ENCODE measurements at regions not wholly inside any gene's neighbourhood (a gene's known extent, or its start where the extent isn't known, plus 50 kb on each side); places are given as distances from the start of the nearest gene placed in this dataset.

DNA sequence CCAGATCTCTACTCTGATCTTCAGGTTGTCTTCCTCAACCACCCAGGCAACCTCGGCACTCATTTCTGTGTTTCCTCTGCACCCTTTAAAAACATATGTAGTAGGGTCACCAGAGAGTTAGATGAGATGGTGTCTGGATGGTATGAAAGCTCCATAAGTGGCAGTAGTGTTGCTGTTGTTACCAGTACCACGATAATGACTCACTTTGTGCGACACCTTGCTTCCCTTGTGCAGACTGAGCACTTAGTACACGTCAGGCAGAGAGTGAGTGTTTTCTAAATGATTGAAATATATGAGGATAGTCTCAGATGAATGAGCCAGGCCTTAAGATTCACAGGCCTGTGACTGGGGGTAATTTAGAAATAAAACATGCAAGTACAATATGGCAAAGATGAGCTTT, 188.7 kb downstream of the MAF start:
- FAIRE-seq = no peak
- no peak for DNase-seq (ENCODE audit: low spot score in 2 of 2)

DNA sequence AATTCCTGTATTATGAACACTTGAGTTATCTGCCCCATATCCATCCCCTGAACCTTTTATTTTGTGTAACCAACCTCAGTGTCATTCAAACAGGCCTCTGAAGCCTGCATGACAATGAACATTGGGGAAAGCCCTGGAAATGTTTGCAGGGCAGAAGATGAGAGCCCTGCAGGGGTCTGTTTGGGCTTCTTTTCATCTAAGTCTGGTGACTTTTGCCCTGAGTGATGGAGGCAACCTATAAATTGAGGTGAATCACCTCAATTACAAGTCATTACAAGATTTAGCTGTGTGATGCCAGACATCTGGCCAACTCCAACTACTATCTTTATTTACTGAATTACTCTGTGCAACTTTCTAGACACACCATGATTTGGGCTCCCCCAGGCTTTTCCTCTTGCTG, 189.2 kb downstream of the MAF start:
- FAIRE-seq = no peak
- no peak for DNase-seq (ENCODE audit: low spot score in 2 of 2)

DNA sequence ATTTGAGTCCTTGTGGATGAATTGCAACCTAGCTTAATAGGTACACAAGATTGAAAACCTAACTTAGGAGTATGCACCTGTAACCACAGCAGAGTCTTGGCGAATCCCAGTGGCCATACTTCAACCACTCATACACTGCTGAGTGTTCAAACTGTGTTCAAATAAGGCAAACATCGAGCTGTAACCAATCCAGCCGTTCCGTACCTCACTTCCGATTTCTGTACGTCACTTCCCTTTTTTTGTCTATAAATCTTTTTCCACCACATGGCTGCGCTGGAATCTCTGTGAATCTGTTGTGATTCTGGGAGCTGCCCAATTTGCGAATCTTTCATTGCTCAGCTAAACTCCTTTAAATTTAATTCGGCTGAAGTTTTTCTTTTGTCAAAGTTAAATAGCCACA, 190.6 kb downstream of the MAF start:
- FAIRE-seq = no peak
- no peak for DNase-seq (ENCODE audit: low spot score in 2 of 2)

DNA sequence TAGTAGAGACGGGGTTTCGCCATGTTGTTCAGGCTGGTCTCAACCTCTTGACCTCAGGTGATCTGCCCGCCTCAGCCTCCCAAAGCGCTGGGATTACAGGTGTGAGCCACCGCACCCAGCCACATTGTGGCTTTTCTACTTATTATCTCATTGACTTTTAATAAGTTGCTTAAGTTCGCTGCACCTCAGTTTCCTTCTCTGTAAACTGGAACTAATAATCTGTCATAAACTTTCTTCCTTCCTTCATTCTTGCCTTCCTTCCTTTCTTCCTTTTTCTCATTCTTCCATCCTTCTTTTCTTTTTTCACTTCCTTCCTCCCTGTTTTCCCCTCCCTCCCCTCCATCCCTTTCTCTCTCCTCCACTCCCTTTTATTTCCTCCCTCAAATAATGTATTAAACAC, 192.2 kb downstream of the MAF start:
- no peak for FAIRE-seq

DNA sequence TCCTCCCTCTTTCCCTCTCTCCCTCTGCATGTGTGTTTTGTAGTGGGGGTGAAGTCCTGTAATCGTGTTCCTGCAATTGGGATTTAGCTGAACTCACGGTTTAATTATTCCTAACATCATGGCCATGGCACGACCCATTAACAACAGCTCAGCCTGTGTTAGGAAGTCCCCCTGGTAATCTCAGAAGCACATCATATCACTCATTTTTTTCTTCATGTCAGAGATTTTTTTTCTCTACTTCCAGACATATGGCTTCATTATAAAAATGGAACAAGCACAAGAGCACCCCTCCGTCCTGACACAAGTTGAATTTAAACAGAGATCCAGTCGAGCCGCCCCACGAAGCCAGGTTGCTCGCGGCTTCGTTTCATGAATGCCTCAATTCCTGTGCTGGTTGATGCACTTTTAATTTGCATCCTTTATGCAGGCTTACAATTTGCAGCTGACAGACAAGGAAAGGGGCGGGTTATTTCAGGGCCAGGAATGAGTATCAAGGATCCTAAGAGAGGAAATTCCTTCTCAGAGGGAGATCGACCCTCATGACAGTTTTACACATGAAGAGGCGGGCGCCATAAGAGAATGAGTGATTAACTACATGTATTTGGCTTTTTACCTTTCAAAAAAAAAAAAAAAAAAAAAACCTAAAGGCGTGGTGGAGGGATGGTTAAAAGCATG, 192.9 kb downstream of the MAF start:
- no peak for DNase-seq (ENCODE audit: low spot score in 2 of 2)

More for the DNA sequence above, 192.2 kb downstream of the MAF start:
- no peak for DNase-seq (ENCODE audit: low spot score in 2 of 2)

DNA sequence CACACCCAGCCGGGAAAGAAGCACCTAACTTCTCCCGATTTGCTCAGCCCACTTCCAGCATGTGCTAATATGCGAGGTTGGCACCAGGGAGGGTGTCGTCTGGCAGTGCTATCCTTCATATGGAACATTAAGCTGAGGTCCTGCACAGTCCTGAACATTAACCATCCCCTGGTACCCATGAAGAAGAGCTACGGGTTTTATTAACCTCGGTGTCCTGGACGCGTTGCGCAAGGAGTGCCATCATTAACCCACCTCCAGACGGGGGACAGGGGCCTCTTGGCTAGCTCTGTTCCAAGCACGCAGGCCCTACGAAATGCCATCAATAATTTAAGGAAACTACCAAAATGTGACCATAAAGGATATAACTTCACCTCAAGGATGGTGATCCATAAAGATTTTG, 193.5 kb downstream of the MAF start:
- DNase-seq (ENCODE audit: low spot score in 2 of 2) (no peak), FAIRE-seq (no peak)

More for the DNA sequence above, 192.9 kb downstream of the MAF start:
- no peak for FAIRE-seq

DNA sequence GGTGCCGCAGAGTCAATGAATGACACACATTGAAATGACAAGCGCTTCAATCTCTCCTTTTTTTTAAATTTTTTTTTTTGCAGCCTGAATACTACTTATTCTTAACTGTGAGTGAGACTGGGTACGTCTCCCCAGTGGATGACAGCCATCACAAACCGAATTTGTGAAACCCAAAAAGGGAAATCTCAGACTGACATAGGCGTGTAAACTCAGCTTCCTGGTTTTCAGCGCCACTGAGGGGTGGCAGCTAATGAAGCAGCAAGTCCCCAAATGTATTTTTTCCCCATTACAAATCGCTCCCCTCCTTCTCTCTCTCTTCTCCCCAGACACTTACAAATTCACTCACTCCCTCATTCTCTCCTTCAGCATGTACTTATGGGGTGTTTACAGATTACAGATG, 196.0 kb downstream of the MAF start:
- FAIRE-seq (no peak), DNase-seq (ENCODE audit: low spot score in 2 of 2) (no peak)

DNA sequence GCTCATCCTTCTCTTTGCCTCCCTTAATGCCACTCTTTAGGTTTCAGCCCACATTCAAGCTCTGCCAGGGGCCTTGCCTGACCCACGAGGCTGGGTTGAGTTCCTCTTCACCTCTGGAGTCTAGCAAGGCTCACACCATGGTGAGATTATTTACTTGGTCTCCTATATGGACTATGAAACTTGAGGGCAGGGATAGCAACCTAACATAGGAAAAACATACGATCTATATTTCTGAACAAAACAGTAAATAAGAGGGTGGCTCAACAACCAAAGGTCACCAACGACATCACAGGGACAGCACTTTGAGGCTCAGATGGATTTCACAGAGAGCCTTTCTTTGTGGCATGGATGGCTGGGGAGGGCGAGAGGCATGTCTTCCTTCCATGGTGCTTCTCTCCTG, 197.0 kb downstream of the MAF start:
- FAIRE-seq = no peak
- DNase-seq (ENCODE audit: low spot score in 2 of 2) = no peak

DNA sequence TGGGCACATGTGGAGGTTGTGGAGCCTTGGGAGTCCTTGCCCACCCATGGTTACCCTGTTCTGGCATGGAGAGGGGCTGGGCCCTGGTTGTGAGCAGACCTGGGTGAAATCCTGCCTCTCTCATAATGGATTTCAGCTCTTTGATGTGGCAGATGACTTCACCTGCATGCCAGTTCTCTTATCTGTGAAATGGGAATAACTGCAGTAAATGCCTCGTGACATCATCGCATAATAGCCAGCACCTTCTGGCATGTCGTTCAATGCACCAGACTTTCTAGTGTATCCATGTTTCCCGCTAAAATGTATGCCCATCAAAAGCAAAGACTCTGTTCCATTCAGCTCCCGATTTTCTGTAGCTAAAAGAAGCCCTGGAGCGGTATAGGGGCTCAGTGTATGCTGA, 197.6 kb downstream of the MAF start:
- DNase-seq (ENCODE audit: low spot score in 2 of 2) (no peak), FAIRE-seq (no peak)

DNA sequence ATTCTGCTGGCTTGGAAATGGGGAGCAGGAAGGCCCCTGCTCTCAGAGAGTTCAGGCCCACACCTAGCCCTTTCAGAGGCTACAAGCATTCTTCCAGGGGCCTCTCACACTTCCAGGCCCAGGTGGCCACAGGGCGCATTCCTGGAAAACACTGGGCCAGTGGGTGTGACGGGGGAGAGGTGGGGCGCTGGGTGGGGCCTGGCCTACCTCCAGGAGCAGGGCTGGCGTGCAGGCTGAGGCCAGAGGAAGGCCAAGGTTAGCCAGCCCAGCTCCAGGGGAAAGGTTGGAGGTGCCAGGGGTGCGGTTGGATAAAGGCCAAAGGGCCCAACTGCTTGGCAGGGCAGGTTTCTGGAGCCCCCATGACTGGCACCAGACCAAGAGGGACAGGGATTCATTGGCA, 198.2 kb downstream of the MAF start:
- FAIRE-seq = no peak
- DNase-seq (ENCODE audit: low spot score in 2 of 2) = no peak

DNA sequence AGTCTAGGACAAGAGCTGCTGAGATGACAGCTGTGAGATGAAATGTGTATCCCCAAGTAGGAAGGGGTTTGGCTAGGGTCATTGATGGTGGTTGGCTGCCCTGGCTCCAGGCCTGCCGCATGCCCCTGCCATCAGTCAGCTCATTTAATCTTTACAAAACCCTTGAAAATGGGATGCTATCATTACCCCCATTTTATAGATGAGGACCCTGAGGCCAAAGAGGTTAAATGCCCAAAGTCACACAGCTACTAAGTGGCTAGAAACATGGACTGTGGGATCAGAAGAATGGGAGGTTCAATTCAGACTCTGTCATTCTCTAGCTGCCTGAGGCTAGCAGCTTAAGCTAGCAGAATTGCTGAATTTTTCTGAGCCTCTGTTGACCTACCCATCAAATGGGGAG, 198.8 kb downstream of the MAF start:
- DNase-seq (ENCODE audit: low spot score in 2 of 2) (no peak), FAIRE-seq (no peak)

DNA sequence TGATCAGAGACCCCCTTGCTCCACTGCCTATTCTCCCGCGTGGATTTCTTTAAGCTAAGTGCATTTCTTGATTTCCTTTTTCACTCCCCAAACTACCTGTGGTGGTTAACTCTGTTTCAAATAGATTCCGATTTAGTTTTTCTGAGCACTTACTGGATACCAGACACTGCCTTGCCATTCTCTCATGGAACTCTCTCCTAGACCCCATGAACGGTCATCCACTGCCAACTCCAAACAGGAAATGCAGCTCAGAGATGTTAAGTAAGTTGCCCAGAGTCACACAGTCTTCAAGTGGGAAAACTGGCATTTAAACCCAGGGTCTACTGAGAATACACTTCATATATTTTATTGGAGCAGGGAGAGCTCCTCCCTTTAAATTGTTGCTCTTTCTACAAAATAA, 199.4 kb downstream of the MAF start:
- DNase-seq (ENCODE audit: low spot score in 2 of 2) = no peak
- FAIRE-seq = no peak

DNA sequence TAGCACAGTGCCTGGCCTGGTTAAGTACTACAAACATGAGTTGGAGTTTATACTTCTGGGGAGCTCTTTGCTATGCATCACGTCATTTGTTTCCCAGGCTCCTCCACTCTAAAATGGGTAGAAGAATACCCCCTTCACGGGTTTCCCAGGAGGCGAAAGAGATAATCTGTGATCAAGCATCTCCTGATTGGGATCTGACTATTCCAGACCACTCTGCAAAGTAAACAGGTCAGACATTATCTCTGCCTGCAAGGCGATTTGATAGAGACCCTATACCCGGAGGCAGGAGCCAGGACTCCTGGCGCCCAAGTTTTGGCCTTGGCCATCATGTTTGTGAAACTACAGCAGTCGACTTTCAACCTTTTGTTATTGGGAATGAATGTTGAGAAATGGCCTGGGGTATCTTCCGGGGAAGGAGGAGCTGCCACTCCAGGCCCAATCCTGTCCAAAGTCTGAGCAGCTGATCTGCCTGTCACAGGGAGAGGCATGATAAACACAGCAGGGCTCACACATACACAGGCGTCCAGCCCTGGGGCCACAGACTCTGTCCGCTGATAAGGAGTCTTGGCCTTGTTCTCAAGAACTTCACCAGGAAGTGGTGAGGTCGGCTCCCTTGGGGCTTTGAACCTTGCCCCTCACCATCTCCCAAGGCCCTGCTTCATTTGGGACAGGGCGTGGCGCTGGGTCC, 199.9 kb downstream of the MAF start:
- FAIRE-seq = no peak
- DNase-seq (ENCODE audit: low spot score in 2 of 2) = no peak

DNA sequence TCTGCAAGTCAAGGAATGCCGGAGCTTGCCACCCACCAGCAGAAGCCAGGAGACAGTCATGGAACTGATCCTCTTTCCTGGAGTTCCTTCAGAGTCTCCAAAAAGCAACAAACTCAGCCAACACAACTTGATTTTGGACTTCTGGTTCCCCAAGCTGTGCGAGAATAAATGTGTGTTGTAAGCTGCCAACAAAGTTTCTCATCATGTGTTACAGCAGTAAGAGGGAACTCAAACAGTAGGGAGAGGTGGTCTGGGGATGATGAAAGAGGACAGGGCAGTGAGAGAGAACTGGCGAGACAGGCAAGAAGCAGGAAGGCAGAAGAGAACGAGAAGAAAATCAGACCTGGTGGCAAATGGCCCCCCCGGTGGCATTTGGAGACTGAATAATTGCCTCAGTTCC, 204.9 kb downstream of the MAF start:
- FAIRE-seq (no peak), DNase-seq (ENCODE audit: low spot score in 2 of 2) (no peak)

DNA sequence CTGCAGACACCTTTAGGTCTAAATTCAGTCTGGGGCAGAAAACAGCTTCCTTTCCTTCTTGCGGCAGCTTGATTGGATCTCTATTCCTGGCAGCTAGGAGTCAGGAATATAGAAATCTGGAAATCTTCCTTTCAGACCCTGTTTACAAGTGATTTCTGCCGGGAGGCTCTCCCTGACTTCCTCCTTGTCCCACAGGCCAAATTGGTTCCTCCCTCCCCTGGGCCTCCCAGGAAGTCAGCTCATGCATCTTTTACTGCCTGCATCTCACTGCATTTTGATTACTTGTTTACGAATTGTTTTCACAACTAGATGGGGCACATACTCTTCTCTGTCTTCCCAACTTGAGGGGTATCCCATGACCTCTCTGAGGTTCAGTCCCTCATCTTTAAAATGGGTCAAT, 206.3 kb downstream of the MAF start:
- FAIRE-seq (no peak), DNase-seq (ENCODE audit: low spot score in 2 of 2) (no peak)

DNA sequence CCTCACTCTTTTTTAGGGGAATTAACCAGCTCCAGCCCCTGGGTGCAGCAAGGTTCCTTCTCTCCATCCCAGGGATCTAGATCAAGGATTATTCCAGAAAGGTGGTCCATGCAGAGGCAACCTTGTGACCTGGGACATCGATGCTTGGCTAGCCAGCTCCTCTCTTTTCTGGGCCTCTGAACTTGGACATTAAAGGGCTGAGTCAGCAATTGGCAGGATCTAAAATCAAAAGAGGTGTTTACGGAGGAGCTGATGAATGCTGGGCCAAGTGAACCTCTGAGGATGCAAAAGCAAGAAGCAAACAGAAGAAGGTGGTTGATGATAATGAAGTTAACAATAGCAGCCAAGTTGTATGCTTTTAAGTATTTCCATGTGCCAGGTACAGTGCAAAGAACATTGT, 207.0 kb downstream of the MAF start:
- DNase-seq (ENCODE audit: low spot score in 2 of 2) (no peak), FAIRE-seq (no peak)

DNA sequence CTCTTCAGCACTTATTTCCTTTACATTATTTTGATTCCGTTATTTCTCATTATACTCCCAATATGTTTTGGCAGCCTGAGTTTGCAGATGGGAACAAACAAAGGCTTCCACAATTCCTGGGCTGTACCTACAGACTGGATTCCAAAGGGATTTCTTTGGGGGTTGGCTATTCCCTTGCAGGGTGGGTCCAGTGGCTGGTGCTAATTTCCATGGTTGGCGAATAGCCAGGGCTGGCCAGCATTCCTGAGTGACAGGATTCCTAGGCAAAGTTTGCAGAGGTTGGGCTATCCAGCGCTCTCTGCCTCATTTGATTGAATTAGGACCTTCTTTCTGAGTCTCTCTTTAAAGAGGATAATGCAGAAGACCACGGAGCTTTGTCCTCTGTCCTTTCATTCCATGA, 207.4 kb downstream of the MAF start:
- FAIRE-seq (no peak), DNase-seq (ENCODE audit: low spot score in 2 of 2) (no peak)

DNA sequence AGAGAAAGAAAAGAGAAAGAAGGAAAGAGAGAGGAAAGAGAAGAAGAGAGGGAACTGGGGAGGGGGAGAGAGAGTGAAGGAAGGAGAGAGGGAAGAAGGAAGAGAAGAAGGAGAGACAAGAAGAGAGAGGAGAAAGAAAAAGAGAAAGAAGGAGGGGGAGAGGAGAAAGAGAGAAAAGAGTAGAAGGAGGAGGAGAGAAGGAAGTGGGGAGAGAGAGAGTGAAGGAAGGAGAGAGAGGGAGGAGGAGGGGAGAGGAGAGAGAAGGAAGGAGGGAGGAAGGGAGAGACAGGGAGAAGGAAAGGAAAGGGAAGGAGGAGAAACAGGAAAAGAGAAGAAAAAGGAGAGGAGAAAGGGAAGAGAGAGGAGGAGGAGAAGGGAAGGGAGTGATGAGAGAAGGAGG, 208.5 kb downstream of the MAF start:
- FAIRE-seq = no peak
- no peak for DNase-seq (ENCODE audit: low spot score in 2 of 2)

DNA sequence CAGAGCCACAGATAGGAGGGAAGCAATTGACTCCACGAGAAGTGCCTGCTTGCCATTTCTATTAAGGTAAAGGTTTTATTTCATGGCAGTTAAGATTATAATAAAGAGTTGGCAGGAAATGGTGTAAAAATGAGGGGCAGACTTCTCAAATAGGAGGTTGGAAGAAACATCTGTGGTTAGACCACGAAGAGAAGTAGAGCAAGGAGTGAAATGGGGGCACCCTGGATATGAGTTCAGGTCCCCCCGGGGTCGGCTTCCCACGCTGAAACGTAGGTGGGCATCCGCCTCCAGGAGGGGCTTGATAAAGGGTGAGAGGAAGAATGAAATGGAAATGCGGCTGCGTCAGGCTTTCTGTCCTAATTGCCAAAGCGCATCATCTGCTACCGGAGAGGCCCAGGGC, 209.1 kb downstream of the MAF start:
- no peak for FAIRE-seq

DNA sequence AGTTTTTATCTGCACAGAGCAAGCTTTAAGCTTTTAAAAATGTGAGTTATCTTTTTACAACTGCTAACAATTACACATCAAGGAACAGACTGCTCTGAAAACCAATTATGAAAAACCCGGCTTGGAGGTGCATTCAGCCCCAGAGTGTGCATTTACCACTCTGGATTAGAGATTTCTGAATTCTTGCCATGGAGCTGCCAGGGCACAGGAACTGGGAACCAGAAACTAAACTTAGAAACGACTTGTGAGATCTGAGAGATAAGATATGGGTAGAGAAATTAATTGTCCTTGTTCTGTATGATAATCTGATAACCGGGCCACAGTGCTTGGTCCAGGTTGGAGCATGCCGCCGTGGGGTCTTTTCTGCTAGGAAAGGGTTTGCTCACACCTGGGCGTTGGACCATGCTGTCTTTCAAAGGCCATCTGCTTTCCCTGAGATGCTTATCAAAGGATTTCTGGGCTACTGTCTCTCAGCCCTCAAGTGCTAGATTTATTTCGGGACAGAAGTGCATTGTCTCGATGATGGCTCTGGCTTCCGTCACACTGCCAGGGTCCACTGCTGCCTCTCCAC, 210.0 kb downstream of the MAF start:
- no peak for FAIRE-seq
- DNase-seq (ENCODE audit: low spot score in 2 of 2) = no peak

More for the DNA sequence above, 209.1 kb downstream of the MAF start:
- no peak for DNase-seq (ENCODE audit: low spot score in 2 of 2)

DNA sequence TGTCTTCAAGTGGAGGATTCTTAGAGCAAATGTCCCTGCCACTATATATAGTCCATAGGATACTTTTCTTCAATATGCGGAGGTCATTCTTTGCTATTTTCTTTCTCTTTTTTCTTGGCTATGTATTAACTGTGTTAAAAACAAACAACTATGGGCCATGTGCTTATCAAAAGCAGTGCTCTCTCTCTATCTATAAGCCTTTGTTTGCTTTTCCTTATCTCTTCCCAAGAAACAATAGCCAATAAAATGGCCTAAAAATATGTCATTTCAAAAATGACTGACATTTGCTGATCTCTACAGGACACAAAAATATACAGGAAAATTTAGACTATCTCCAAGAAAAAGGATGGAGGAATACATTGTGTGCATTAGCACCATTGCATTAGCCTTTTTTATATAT, 212.1 kb downstream of the MAF start:
- FAIRE-seq (no peak), DNase-seq (ENCODE audit: low spot score in 2 of 2) (no peak)

DNA sequence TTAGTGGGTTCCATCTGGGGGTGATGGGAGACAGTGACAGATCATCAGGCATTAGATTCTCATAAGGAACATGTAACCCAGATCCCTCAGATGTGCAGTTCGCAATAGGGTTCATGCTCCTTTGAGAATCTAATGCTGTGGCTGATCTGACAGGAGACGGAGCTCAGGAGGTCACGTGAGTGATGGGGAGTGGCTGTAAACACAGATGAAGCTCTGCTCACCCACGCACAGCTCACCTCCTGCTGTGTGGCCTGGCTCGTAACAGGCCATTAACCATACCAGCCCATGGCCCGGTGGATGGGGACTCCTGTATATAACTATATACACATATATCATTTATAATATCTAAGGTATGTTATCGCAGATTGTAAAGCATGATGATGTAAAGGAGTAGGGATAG, 214.2 kb downstream of the MAF start:
- no peak for FAIRE-seq
- no peak for DNase-seq (ENCODE audit: low spot score in 2 of 2)
